H7 (cell line): ENCODE measurements at regions not wholly inside any gene's neighbourhood (a gene's known extent, or its start where the extent isn't known, plus 50 kb on each side); places are given as distances from the start of the nearest gene placed in this dataset.
"Not testable (repeated sequence)": the region's sequence is repeated elsewhere in the genome, so short reads cannot be mapped to it uniquely, and the experiment has no call there.

ENCODE experiments used
- DNase-seq: peaks from one replicate; pipeline ENCODE4 v3.0.0; 2012
- H3K27me3 ChIP-seq: 2 replicates; pipeline ENCODE4 v1.6.0; 2011; ENCODE audit warnings: mild to moderate bottlenecking, low read length; ENCODE audit not compliant: control insufficient read depth, insufficient read depth
- H3K36me3 ChIP-seq: replicated peaks from 2 replicates; pipeline ENCODE4 v1.5.1; 2011; ENCODE audit warnings: low read length; ENCODE audit not compliant: control insufficient read depth, insufficient read depth
- H3K4me3 ChIP-seq: 2 replicates; pipeline ENCODE4 v1.5.1; 2011; ENCODE audit warnings: low read depth, mild to moderate bottlenecking, control low read depth, low read length, moderate library complexity; ENCODE audit not compliant: insufficient read depth

DNA sequence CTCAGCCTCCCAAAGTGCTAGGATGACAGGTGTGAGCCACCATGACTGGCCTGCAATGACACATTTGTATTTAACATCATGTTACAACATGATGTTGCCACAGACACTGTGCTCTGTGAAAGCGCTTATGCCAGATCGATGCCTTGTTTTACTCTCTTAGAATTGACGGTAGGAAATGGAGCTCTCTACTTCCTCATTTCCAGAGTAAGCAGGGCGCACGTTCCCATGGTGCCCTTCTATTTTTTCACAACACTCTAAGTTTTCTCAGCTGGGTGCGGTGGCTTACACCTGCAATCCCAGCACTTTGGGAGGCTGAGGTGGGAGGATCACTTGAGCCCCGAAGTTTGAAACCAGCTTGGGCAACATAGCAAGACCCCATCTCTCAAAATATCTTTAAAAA lies 60.7 kb upstream of the DHRSX start:
- no peak for DNase-seq
- H3K27me3 ChIP-seq = no peaks in the 10 kb centered on the region
- H3K4me3 ChIP-seq = no peak overlapping the region
- H3K36me3 ChIP-seq = no peaks in the 10 kb centered on the region

- no peak overlapping the region for H3K4me3 ChIP-seq
- no peaks in the 10 kb centered on the region for H3K27me3 ChIP-seq
- H3K36me3 ChIP-seq = no peaks in the 10 kb centered on the region
- DNase-seq = no peak
These were observed 58.3 kb upstream of the DHRSX start for GRCh38 chrX:2559124-2559523.

GRCh38 chrX:2554891-2555290 lies 54.1 kb upstream of the DHRSX start:
- no peak for DNase-seq
- no peaks in the 10 kb centered on the region for H3K27me3 ChIP-seq
- no peaks in the 10 kb centered on the region for H3K36me3 ChIP-seq
- H3K4me3 ChIP-seq = no peak overlapping the region

GRCh38 chrX:2554066-2554465 lies 53.3 kb upstream of the DHRSX start:
- not testable (repeated sequence) for H3K4me3 ChIP-seq, DNase-seq, H3K27me3 ChIP-seq, H3K36me3 ChIP-seq

GRCh38 chrX:2552621-2553201 lies 51.9 kb upstream of the DHRSX start:
- Histone ChIP-seq H3K4me3 (no peak overlapping the region), H3K36me3 (no peaks in the 10 kb centered on the region), H3K27me3 (no peaks in the 10 kb centered on the region)
- no peak for DNase-seq

- no peaks in the 10 kb centered on the region for H3K36me3 ChIP-seq
- no peak overlapping the region for H3K4me3 ChIP-seq
- H3K27me3 ChIP-seq = no peaks in the 10 kb centered on the region
- DNase-seq = no peak
These were observed 49.7 kb upstream of the DHRSX start for GRCh38 chrX:2550328-2551020.
